Loucy (cell line): ENCODE measurements at regions not wholly inside any gene's neighbourhood (a gene's known extent, or its start where the extent isn't known, plus 50 kb on each side); places are given as distances from the start of the nearest gene placed in this dataset.

Experiments used
- EZH2phosphoT487 ChIP-seq: fragments of 200-600 bp; IDR thresholded peaks from 2 replicates; pipeline ENCODE4 v1.6.1; 2018; ENCODE audit warnings: antibody characterized with exemption, mild to moderate bottlenecking, moderate library complexity, borderline replicate concordance
- TF ChIP-seq, protein P1 (sequence below): fragments of 200-600 bp; sonication (generic); conservative IDR thresholded peaks from 2 replicates; pipeline ENCODE4 v1.5.1; 2014; ENCODE audit warnings: mild to moderate bottlenecking, antibody characterized with exemption, low read length

DNA sequence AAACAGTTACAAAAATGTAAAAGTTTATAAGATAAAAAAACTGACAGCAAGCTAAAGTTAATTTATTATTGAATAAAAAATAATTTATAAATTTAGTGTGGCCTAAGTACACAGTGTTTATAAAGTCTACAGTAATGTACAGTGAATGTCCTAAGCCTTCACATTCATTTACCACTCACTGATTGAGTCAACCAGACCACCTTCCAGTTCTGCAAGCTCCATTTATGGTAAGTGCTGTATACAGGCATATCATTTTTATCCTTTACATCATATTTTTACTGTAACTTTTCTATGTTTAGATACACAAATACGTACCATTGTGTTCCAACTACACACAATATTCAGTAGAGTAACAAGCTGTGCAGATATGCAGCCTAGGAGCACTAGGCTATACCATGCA, 184.2 kb upstream of the LRATD1 start:
- TF ChIP-seq, protein P1, sequence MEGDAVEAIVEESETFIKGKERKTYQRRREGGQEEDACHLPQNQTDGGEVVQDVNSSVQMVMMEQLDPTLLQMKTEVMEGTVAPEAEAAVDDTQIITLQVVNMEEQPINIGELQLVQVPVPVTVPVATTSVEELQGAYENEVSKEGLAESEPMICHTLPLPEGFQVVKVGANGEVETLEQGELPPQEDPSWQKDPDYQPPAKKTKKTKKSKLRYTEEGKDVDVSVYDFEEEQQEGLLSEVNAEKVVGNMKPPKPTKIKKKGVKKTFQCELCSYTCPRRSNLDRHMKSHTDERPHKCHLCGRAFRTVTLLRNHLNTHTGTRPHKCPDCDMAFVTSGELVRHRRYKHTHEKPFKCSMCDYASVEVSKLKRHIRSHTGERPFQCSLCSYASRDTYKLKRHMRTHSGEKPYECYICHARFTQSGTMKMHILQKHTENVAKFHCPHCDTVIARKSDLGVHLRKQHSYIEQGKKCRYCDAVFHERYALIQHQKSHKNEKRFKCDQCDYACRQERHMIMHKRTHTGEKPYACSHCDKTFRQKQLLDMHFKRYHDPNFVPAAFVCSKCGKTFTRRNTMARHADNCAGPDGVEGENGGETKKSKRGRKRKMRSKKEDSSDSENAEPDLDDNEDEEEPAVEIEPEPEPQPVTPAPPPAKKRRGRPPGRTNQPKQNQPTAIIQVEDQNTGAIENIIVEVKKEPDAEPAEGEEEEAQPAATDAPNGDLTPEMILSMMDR, result no peak
- TF ChIP-seq EZH2phosphoT487, result no peak
